GM23338 (cell line): ENCODE measurements at regions not wholly inside any gene's neighbourhood (a gene's known extent, or its start where the extent isn't known, plus 50 kb on each side); places are given as distances from the start of the nearest gene placed in this dataset.

Source experiments
- CREB1 ChIP-seq: fragments of 250-450 bp; sonication (Bioruptor Pico); IDR thresholded peaks from 2 replicates; pipeline ENCODE4 v1.5.0; 2020; ENCODE audit warnings: low read depth, mild to moderate bottlenecking, moderate library complexity
- CTCF ChIP-seq, 2 experiments: fragments of 200-600 bp in 1 of 2; sonication (generic) in 1 of 2; conservative IDR thresholded peaks; 2 replicates each; pipeline versions ENCODE4 v1.5.1 to v1.6.1; 2016 to 2017; ENCODE audit warnings: antibody characterized with exemption in 2 of 2, low read depth in 2 of 2, mild to moderate bottlenecking in 2 of 2, moderate library complexity in 1 of 2
- ETS1 ChIP-seq: IDR thresholded peaks from 2 replicates; pipeline ENCODE4 v1.6.1; 2016; ENCODE audit warnings: antibody characterized with exemption
- EZH2 ChIP-seq: fragments of 200-600 bp; sonication (generic); IDR thresholded peaks from one replicate; pipeline ENCODE4 v1.8.0; 2017; ENCODE audit warnings: antibody characterized with exemption, mild to moderate bottlenecking, low read depth; ENCODE audit not compliant: unreplicated experiment
- EZH2phosphoT487 ChIP-seq: fragments of 200-600 bp; sonication (generic); IDR thresholded peaks from one replicate; pipeline ENCODE4 v1.8.1; 2018; ENCODE audit warnings: antibody characterized with exemption; ENCODE audit not compliant: unreplicated experiment
- JUNB ChIP-seq: IDR thresholded peaks from one replicate; pipeline ENCODE4 v1.6.1; 2016; ENCODE audit warnings: antibody characterized with exemption; ENCODE audit not compliant: unreplicated experiment
- NANOG ChIP-seq: IDR thresholded peaks from 2 replicates; pipeline ENCODE4 v1.6.1; 2016; ENCODE audit warnings: antibody characterized with exemption, borderline replicate concordance
- POLR2AphosphoS5 ChIP-seq: IDR thresholded peaks from 2 replicates; pipeline ENCODE4 v1.6.1; 2016; ENCODE audit warnings: antibody characterized with exemption, low read depth
- REST ChIP-seq: IDR thresholded peaks from one replicate; pipeline ENCODE4 v1.6.1; 2018; ENCODE audit warnings: antibody characterized with exemption; ENCODE audit not compliant: unreplicated experiment
- ZNF114 ChIP-seq: fragments of 250-450 bp; sonication (Bioruptor Pico); IDR thresholded peaks from 2 replicates; pipeline ENCODE4 v1.5.0; 2020; ENCODE audit warnings: mild to moderate bottlenecking, moderate library complexity
- ZNF331 ChIP-seq: fragments of 250-450 bp; sonication (Bioruptor Pico); IDR thresholded peaks from 2 replicates; pipeline ENCODE4 v1.5.0; 2020; ENCODE audit warnings: low read depth, mild to moderate bottlenecking, moderate library complexity

- TF ChIP-seq CTCF (conservative IDR thresholded peaks at IDR 0.05; ENCODE audit: low read depth in 2 of 2) (no peak), POLR2AphosphoS5 (no peak), EZH2phosphoT487 (no peak), CREB1 (no peak), ZNF114 (CRISPR knock-in tag) (no peak), EZH2 (no peak), JUNB (no peak), REST (no peak), ZNF331 (CRISPR knock-in tag) (no peak), ETS1 (no peak), NANOG (no peak)
These were observed 839.3 kb upstream of the WWC1 start for GRCh38 chr5:167452136-167452535.
